ENCODE measurements at regions not wholly inside any gene's neighbourhood (a gene's known extent, or its start where the extent isn't known, plus 50 kb on each side); places are given as distances from the start of the nearest gene placed in this dataset.

DNA sequence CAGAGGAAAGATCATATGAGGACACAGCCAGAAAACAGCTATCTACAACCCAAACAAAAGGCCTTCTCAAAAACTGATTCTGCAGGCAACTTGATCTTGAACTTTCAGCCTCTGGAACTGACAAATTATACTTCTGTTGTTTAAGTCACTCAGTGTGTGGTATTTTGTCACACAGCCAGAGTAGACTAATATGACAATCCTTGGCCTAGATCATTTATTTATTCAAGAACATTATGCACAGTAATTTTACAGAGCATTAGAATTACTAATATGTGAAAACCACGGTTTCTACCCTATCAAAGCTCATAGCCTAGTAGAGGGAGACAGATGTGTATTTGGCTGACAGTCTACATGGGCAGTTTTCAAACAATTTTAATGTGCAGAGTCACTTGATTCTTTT lies 167.8 kb upstream of the PCDH18 start:
- peaks cover 0 to 6% (median 2%) of the 10 kb centered on the region in 4 donors for H3K9me3 ChIP-seq (ENCODE audit: control insufficient read depth in 4 of 4, low read length in 3 of 4)
- H3K4me1 ChIP-seq (ENCODE audit: control insufficient read depth in 4 of 4, insufficient read depth in 4 of 4, low read length in 3 of 4): no peaks in the 10 kb centered on the region
- 53% methylated on average over 1 of the region's 1 CpG for WGBS

More for the DNA sequence above, 167.8 kb upstream of the PCDH18 start:
- H3K4me3 ChIP-seq (ENCODE audit: low read depth in 1 of 3, low read length in 3 of 3): no peak overlapping the region
- TF ChIP-seq JUND (IDR thresholded peaks at IDR 0.05) (no peak), EGR1 (IDR thresholded peaks at IDR 0.05; ENCODE audit: low read depth in 2 of 2) (no peak), SP1 (IDR thresholded peaks at IDR 0.05) (no peak), RXRA (IDR thresholded peaks at IDR 0.05) (no peak), FOXA1 (IDR thresholded peaks at IDR 0.05) (no peak), NR2F2 (IDR thresholded peaks at IDR 0.05) (no peak), TAF1 (conservative IDR thresholded peaks at IDR 0.05) (no peak), GABPA (IDR thresholded peaks at IDR 0.05 in 1 of 2, conservative IDR thresholded peaks at IDR 0.05 in 1 of 2) (no peak), FOXA2 (IDR thresholded peaks at IDR 0.05) (no peak), RAD21 (IDR thresholded peaks at IDR 0.05) (no peak), HNF4G (IDR thresholded peaks at IDR 0.05) (no peak), REST (IDR thresholded peaks at IDR 0.05) (no peak)
- TF ChIP-seq, protein P1, sequence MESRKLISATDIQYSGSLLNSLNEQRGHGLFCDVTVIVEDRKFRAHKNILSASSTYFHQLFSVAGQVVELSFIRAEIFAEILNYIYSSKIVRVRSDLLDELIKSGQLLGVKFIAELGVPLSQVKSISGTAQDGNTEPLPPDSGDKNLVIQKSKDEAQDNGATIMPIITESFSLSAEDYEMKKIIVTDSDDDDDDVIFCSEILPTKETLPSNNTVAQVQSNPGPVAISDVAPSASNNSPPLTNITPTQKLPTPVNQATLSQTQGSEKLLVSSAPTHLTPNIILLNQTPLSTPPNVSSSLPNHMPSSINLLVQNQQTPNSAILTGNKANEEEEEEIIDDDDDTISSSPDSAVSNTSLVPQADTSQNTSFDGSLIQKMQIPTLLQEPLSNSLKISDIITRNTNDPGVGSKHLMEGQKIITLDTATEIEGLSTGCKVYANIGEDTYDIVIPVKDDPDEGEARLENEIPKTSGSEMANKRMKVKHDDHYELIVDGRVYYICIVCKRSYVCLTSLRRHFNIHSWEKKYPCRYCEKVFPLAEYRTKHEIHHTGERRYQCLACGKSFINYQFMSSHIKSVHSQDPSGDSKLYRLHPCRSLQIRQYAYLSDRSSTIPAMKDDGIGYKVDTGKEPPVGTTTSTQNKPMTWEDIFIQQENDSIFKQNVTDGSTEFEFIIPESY (IDR thresholded peaks at IDR 0.05): no peak
- TF ChIP-seq, protein P2, sequence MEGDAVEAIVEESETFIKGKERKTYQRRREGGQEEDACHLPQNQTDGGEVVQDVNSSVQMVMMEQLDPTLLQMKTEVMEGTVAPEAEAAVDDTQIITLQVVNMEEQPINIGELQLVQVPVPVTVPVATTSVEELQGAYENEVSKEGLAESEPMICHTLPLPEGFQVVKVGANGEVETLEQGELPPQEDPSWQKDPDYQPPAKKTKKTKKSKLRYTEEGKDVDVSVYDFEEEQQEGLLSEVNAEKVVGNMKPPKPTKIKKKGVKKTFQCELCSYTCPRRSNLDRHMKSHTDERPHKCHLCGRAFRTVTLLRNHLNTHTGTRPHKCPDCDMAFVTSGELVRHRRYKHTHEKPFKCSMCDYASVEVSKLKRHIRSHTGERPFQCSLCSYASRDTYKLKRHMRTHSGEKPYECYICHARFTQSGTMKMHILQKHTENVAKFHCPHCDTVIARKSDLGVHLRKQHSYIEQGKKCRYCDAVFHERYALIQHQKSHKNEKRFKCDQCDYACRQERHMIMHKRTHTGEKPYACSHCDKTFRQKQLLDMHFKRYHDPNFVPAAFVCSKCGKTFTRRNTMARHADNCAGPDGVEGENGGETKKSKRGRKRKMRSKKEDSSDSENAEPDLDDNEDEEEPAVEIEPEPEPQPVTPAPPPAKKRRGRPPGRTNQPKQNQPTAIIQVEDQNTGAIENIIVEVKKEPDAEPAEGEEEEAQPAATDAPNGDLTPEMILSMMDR (IDR thresholded peaks at IDR 0.05; ENCODE audit: low read depth, low read length, missing input control): no peak
- TF ChIP-seq, protein P3, sequence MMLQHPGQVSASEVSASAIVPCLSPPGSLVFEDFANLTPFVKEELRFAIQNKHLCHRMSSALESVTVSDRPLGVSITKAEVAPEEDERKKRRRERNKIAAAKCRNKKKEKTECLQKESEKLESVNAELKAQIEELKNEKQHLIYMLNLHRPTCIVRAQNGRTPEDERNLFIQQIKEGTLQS (IDR thresholded peaks at IDR 0.05): no peak
- TF ChIP-seq, protein P4, sequence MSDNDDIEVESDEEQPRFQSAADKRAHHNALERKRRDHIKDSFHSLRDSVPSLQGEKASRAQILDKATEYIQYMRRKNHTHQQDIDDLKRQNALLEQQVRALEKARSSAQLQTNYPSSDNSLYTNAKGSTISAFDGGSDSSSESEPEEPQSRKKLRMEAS (IDR thresholded peaks at IDR 0.05): no peak
- H3K27ac ChIP-seq (ENCODE audit: low read depth in 1 of 2, low read length in 2 of 2): no peak overlapping the region
- no peak overlapping the region for H3K9ac ChIP-seq (ENCODE audit: low read depth in 1 of 2, low read length in 2 of 2)
- DNase-seq (ENCODE audit: low spot score): no peak
- no peaks in the 10 kb centered on the region for H3K27me3 ChIP-seq (ENCODE audit: control insufficient read depth in 4 of 4, insufficient read depth in 4 of 4, low read length in 3 of 4)
- no peaks in the 10 kb centered on the region for H3K36me3 ChIP-seq (ENCODE audit: control insufficient read depth in 4 of 4, insufficient read depth in 3 of 4, low read depth in 1 of 4, low read length in 3 of 4)

All from liver (tissue), 8 donors.